IPS-15b (cell line): ENCODE measurements at regions not wholly inside any gene's neighbourhood (a gene's known extent, or its start where the extent isn't known, plus 50 kb on each side); places are given as distances from the start of the nearest gene placed in this dataset.

Source experiments
- H3K27me3 ChIP-seq: one replicate; pipeline ENCODE4 v1.6.1; 2013; ENCODE audit warnings: low read length; ENCODE audit not compliant: control insufficient read depth, insufficient read depth
- H3K36me3 ChIP-seq: one replicate; pipeline ENCODE4 v1.6.1; 2013; ENCODE audit warnings: low read length; ENCODE audit not compliant: control insufficient read depth, insufficient read depth
- H3K4me1 ChIP-seq: one replicate; pipeline ENCODE4 v1.6.1; 2013; ENCODE audit warnings: mild to moderate bottlenecking, low read length; ENCODE audit not compliant: control insufficient read depth, insufficient read depth
- H3K4me3 ChIP-seq: one replicate; pipeline ENCODE4 v1.5.1; 2013; ENCODE audit warnings: low read depth, low read length
- H3K9ac ChIP-seq: one replicate; pipeline ENCODE4 v1.6.1; 2013; ENCODE audit warnings: low read depth, mild to moderate bottlenecking, low read length
- H3K9me3 ChIP-seq: one replicate; pipeline ENCODE4 v1.6.1; 2013; ENCODE audit warnings: mild to moderate bottlenecking, low read length; ENCODE audit not compliant: control insufficient read depth, insufficient read depth

DNA sequence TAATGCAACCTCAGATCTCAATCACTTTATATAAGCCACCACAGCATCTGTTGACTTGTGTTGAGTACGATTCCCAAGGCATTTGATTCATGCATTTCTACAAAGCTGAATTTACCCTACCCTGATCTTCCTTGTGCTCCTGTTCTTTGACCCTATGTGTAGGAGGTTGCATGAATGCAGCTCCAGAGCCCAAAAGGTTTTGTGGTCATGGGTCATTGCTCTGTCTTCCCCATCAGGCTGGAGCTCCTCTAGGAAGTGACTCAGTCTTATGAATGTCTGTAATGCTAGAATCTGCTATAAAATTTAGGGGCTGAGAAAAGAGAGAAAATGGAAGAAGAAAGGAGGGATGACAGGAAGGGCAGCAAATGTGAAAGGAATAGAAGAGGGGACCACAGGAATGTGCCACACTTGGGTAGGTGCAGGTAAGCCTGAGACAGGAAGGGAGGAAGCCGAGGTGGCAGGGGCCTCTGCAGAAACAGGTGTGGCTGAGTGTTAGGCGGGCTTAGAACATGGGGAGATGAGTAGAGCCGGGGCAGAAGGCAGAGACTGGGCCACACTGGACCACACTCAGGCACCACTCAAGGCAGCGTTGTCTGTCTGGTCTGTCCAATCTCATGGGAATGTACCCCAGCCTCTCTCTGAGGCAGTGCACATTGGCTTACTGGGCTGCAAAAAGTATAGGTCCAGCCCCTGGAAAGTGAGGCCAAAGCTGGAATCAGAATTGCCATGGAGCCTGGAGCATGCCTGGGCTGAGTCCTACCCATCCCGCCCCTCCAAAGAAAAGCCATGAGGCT, 334.1 kb downstream of the BCL11B start:
- Histone ChIP-seq H3K4me1 (no peaks in the 10 kb centered on the region), H3K4me3 (no peak overlapping the region), H3K27me3 (no peaks in the 10 kb centered on the region), H3K36me3 (no peaks in the 10 kb centered on the region), H3K9ac (no peak overlapping the region), H3K9me3 (no peaks in the 10 kb centered on the region)

- Histone ChIP-seq H3K27me3 (no peaks in the 10 kb centered on the region), H3K4me3 (no peak overlapping the region), H3K9me3 (no peaks in the 10 kb centered on the region), H3K36me3 (no peaks in the 10 kb centered on the region), H3K9ac (no peak overlapping the region), H3K4me1 (no peaks in the 10 kb centered on the region)
These were observed 331.1 kb downstream of the BCL11B start for GRCh38 chr14:98940693-98941437.

- Histone ChIP-seq H3K4me3 (no peak overlapping the region), H3K27me3 (no peaks in the 10 kb centered on the region), H3K4me1 (no peaks in the 10 kb centered on the region), H3K9ac (no peak overlapping the region), H3K9me3 (no peaks in the 10 kb centered on the region), H3K36me3 (no peaks in the 10 kb centered on the region)
These were observed 330.5 kb downstream of the BCL11B start for GRCh38 chr14:98941481-98941880.

GRCh38 chr14:98943907-98944306, 328.1 kb downstream of the BCL11B start:
- Histone ChIP-seq H3K4me3 (no peak overlapping the region), H3K9me3 (no peaks in the 10 kb centered on the region), H3K9ac (no peak overlapping the region), H3K27me3 (no peaks in the 10 kb centered on the region), H3K4me1 (no peaks in the 10 kb centered on the region), H3K36me3 (no peaks in the 10 kb centered on the region)

DNA sequence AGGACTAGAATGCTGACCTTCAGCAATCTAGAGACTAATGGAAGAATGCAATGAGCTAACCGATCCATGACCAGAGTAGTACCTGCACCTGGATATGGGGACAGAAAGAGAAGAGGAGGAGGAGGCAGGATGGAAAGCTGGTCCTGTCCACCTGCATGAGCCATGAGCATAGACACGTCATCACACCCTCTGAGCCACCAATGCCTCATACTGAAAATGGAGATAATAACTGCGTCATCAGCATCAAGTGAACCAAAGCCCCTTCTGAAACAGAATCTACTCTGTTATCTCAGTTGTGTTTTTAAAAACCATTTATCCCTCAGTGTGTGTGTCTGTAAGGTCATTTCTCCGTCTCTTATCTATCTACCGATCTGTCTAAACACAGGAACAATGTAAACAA, 327.0 kb downstream of the BCL11B start:
- H3K9ac ChIP-seq: no peak overlapping the region

GRCh38 chr14:98945611-98946570, 326.1 kb downstream of the BCL11B start:
- Histone ChIP-seq H3K9ac (no peak overlapping the region), H3K9me3 (no peaks in the 10 kb centered on the region), H3K4me3 (no peak overlapping the region), H3K4me1 (no peaks in the 10 kb centered on the region), H3K27me3 (no peaks in the 10 kb centered on the region), H3K36me3 (no peaks in the 10 kb centered on the region)

More for the DNA sequence above, 327.0 kb downstream of the BCL11B start:
- Histone ChIP-seq H3K36me3 (no peaks in the 10 kb centered on the region), H3K9me3 (no peaks in the 10 kb centered on the region), H3K4me3 (no peak overlapping the region), H3K27me3 (no peaks in the 10 kb centered on the region), H3K4me1 (no peaks in the 10 kb centered on the region)

DNA sequence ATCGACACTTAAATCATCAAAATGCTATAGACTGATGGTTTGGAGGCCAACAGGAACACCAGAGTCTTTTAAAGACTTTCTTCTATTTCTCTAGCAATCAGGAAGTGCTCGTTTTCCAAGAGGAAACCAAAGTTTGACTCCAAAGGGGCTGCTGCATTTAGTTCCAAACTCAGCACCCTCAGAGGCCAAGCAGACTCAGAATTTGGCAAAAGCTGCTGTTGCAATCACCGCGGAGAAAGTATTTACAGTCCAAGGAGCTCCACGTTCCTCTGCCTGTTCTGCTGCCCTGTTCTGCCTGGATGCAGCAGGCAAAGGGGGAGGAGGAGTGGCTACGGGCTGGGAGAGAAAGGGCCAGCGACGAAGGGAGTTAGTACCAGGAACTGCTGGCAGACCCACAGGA, 325.1 kb downstream of the BCL11B start:
- H3K4me1 ChIP-seq: no peaks in the 10 kb centered on the region
- no peaks in the 10 kb centered on the region for H3K27me3 ChIP-seq
- no peak overlapping the region for H3K4me3 ChIP-seq
- no peak overlapping the region for H3K9ac ChIP-seq
- H3K36me3 ChIP-seq: no peaks in the 10 kb centered on the region
- H3K9me3 ChIP-seq: no peaks in the 10 kb centered on the region

- Histone ChIP-seq H3K4me3 (no peak overlapping the region), H3K27me3 (no peaks in the 10 kb centered on the region), H3K9ac (no peak overlapping the region), H3K9me3 (no peaks in the 10 kb centered on the region), H3K4me1 (no peaks in the 10 kb centered on the region), H3K36me3 (no peaks in the 10 kb centered on the region)
These were observed 323.9 kb downstream of the BCL11B start for GRCh38 chr14:98947911-98948595.

DNA sequence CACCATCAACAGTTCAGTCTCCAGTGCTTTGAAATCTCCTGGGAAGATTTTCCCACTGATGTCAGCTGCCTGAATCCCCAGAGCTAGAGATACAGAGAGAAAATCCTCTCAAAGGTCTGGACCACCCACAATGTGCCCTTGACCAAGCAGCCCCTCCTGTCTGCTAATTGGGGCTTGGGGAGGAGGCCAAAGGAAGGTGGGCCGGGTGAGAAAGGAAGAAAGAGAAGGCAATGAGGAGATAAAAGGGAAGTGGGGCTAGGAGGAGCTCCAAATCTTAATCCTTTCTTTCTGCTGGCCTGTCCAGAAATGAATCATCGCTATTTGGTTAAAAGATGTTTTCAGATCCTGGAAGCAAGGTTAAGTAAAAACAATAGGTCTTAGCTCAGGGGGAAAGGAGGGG, 322.9 kb downstream of the BCL11B start:
- no peak overlapping the region for H3K4me3 ChIP-seq
- no peaks in the 10 kb centered on the region for H3K27me3 ChIP-seq
- H3K4me1 ChIP-seq: no peaks in the 10 kb centered on the region
- no peak overlapping the region for H3K9ac ChIP-seq
- no peaks in the 10 kb centered on the region for H3K9me3 ChIP-seq
- no peaks in the 10 kb centered on the region for H3K36me3 ChIP-seq

GRCh38 chr14:98949481-98950135, 322.4 kb downstream of the BCL11B start:
- no peaks in the 10 kb centered on the region for H3K9me3 ChIP-seq
- H3K36me3 ChIP-seq: no peaks in the 10 kb centered on the region
- H3K27me3 ChIP-seq: no peaks in the 10 kb centered on the region
- H3K4me1 ChIP-seq: no peaks in the 10 kb centered on the region
- H3K9ac ChIP-seq: no peak overlapping the region
- no peak overlapping the region for H3K4me3 ChIP-seq
